Stimulated activated CD4-positive, alpha-beta T cell treated with anti-CD3 and anti-CD28 coated beads, Interleukin-2, amount 100 ng/mL, for 48 hours (primary cell): ENCODE measurements at regions not wholly inside any gene's neighbourhood (a gene's known extent, or its start where the extent isn't known, plus 50 kb on each side); places are given as distances from the start of the nearest gene placed in this dataset.

ENCODE experiments used
- DNase-seq, 2 donors: peaks; one replicate each; pipeline ENCODE4 v3.0.0-alpha.2; 2020

DNA sequence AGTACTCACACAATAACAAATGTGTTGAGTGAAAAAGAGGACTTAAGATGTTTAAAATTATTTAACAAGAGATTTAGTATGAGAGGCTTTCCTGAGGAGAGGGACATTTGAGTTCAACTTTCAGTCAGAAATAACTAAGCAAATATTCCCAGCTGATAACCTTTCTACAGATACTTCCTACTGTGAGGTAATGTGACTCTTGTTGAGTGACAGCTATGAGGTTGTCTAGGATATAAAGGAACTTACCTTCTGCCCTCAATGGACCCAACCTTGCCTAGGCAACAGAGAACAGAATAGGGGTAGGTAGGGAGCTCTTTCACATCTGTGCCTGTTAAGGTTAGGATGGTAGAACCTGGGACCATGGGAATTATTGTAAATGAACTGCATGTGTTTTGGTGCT, 54.7 kb downstream of the GLUD2 start:
- no peak for DNase-seq

DNA sequence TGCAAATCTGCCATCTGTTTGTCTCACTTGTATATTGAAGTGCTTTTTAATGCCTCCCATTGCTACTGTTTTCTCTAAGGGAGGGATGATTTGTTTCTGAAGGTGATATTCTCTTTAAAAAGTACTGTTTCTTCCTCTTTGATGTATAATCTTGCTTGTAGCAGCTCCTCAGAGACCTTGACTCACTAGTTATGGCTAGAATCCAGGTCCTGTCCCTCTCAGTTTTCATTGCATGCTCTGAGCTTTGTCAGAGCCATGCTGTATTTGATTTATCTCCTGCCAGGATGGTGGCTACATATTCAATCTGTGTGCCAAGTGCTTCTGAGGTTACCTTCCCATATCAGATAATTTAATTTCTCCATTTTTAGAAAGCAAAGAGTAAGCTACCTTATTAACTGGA, 56.0 kb downstream of the GLUD2 start:
- no peak for DNase-seq

DNA sequence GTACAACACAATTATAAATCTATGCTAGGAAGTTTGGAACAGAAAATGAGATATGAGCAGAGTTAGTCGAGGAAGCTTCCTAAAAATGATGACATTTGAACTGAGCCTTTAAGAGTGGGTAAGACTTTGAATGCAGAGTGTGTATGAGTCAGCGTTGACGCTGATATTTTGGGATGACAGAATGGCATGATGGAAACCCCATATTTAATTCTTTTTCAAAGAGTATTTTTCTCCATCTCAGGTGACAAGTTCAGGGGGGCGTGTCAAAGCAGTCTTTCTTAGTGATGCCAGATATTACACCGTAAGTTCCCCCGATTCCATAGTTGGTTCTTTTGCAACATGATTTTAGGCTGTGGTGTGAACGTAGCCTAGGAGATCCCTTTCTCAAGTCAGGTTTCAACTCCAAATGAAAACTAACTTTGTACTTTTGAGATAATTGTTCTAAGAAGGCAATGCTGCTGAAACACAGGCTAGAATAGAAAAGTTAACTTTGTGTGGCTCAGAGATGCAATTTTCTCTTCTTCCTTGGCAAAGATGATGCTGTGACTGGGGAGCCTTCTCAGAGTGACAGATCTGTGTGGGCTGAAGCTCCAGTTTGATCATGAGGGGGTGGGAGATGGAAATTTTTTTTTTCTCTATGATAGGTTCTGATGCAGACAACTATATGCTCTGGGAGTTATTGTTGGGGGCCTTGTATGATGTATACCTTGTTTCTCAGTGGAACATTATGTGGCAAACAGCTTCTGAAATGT, 59.2 kb downstream of the GLUD2 start:
- no peak for DNase-seq

DNA sequence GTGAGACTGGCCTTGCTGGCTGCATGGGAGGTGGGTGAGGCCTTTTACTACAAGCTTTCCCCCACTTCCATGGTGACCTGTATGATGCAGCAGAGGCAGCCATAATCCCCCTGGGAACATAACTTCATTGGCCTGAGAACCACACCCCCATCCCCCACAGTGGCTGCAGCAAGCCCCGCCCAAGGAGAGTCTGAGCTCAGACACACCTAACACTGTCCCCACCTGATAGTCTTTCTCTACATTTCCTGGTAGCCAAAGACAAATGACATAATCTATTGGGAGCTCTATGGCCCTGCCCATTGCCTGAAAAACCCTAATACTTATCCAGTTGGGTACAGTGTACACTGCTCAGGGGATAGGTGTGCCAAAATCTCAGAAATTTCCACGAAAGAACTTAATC, 62.6 kb downstream of the GLUD2 start:
- no peak for DNase-seq

DNA sequence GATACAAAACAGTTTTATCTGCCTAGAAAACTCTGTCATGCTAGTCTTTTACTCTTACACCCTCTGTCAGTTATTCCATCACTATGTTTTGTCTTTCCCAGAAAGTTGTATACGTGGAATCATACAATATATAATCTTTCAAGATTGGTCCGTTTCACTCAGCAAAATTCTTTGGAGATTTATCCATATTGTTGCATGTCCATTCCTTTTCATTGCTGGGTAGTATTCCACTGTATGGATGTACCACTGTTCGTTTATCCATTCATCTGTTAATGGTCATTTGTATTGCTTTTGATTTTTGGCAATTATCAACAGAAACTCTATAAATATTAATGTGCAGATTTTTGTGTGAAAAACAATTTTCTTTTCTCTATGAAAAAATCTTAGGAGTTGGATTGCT, 63.1 kb downstream of the GLUD2 start:
- DNase-seq: no peak

DNA sequence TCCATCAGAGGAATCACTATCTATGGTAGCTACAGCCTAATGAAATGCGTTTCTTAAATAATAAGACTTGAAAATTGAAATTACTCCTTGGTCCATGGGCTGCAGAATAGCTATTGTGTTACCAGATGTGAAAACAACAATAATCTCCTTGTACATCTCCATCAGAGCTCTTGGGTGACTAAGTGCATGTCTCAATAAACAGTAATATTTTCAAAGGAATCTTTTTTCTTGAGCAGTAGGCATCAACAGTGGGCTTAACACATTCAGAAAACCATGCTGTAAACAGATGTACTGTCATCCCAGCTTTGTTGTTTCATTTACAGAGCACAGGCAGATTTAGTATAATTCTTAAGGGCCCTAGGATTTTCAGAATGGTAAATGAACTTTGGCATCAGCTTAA, 67.3 kb downstream of the GLUD2 start:
- DNase-seq: no peak

DNA sequence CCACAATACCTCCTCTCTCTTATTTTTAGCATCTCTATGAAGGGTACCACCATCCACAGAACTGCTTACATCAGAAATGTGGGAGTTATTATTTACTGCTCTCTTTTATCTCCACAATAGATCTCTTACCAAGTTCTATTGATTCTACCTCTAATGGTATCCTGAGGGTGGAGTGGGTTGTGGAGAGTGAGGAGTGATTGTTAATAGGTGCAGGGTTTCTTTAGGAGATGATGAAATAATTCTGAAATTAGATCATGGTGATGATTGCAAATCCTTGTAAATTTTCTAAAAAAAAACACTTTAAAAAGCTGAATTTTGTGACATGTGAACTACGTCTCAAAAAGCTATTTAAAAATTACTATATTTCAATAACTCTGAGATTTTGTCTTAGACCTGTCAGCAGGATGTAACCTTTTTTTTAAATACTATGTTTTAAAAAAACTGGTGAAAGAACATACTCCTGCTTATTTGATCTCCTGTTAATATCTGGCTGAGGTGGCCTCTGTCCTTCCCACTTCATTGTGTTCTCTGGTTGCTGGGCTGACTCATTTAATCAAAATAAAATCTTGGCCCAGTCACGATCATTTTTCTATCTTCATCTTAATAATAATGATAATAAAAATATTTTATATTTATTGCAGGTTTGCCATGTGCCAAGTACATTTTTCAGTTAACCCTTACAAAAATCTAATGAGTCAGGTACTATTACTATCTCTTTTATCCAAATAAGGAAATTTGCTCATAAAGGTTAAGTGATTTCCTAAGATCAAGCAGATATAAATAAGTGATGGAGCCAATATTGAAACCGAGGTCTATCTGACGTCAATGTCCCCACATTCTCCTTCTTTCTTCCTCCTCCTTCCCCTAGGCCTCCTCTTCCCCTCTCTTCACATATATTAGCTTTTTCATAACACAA, 73.5 kb downstream of the GLUD2 start:
- DNase-seq: no peak

DNA sequence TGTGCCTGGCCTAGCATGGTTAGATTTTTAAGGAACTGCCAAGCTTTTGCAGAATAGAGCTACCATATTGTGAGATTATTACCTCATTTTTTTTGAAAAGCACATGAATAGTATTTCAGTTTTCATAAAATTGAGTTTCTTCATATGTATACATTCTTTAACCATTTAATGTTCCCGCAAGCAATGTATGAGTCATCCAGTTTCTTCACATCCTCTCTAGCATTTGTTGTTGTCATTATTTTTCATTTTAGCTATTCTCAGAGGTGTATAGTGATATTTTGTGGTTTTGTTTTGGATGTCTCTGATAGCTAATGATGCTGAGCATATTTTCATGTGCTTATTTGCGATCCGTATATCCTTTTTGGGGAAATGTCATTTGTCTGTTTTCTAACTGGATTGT, 74.9 kb downstream of the GLUD2 start:
- DNase-seq: no peak

DNA sequence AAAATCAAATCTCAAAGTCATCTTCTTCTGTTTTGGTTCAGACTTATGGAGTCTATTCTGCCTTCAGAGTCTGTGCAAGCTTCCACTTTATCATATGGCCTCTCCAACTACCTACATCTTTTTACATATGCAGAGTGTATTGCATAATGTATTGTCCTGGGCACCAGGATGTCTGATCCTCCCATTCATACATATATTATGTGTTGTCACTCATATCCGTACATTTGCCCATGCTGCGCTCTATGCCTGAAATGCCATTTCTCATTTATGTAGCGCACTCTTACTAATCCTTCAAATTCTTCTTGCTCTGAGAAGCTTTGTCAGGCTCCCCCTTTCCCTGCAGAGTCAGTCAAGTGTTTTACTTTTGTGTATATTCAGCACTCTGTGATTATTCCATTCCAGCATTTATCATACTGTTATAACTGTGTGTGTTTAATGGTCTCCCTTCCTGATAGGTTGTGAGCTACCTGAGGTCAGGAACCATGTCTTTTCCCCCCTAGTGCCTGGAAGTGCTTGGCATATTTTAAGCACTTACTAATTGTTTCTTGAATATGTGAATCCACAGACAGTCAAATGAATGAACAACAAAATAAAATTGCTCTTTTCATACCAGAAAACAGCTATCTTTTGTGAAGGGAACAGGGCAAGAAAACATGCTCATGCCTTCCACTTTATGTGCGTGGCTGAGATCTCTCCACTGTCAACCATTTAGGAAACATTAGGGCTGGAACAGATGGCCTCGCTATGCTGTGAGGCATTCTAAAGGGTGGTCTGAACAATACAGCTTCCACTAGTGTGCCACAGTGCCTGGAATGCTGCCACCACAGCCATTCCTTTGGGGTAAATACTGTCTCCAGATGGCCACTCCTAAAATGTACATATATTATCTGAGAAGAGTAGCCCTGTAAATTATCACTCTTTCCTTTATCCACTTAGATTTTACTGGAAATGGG, 81.8 kb downstream of the GLUD2 start:
- DNase-seq: no peak

DNA sequence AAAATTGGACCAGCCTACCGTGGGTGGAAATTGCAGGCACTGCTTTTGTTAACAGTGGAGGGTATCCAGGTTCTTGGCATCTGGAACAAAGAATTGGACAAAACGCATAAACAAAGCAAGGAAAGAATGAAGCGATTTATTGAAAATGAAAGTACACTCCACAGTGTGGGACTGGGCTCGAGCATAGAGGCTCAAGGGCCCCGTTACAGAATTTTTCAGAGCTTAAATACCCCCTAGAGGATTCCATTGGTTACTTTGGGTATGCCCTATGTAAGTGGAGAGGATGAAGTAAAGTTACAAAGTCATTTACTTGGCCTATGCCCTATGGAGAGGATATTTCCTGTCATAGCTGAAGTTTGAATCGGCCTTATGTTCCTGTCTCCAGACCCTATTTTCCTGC, 85.3 kb downstream of the GLUD2 start:
- no peak for DNase-seq

DNA sequence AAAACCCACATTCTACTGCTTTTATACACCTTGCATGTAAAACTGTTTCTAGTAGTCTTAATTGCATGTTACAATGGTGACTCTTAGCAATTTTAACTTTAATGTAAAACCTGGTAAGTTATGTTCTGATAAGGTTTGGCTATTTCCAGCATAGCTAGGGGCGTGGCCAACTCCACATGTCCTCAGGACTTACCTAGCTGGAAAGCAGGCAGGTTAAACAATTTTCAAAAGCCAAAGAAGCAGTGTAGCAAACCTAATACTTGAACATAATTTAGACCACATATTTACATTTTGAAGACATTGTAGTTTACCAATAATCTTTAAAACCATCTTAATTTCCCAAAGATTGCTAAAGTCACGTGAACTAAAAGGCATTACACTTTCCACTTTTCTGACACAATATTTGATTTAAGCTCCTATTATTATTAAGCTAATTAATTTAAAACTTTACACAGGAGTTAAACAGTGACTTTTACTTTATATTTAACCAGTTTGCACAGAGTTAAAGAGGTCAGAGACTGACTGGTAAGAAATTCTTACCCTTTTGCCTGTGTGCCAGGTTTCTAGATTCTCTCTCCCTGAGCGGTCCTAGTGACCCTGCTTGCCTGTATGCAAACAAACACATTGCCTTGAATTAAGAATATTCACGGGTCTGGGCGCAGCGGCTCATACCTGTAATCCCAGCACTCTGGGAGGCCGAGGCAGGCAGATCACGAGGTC, 88.2 kb downstream of the GLUD2 start:
- no peak for DNase-seq

DNA sequence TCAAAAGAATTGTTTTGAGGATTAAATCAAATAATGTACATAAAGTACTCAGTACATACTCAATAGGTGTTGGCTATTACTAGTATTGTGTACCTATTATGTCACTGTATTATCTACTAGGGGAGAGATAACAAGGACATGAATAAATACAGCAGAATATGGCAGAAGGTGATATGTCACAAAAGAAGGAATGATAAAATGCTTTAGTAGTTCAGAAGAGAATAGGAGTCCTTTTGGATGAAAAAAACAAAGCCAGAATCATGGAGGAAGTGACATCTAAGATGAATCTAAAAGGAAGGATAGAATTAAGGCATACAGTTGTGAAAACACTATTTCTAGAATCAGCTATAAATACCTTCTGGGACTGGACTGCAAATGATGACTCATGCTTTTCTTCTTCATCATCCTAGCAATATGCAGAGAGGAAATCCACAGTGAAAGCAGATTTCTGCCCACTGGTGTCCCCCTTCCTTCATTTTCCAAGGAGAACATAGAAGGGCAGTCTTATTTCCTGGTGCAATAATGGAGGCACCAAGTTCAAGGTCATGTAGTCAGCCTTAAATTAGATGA, 98.7 kb downstream of the GLUD2 start:
- no peak for DNase-seq

DNA sequence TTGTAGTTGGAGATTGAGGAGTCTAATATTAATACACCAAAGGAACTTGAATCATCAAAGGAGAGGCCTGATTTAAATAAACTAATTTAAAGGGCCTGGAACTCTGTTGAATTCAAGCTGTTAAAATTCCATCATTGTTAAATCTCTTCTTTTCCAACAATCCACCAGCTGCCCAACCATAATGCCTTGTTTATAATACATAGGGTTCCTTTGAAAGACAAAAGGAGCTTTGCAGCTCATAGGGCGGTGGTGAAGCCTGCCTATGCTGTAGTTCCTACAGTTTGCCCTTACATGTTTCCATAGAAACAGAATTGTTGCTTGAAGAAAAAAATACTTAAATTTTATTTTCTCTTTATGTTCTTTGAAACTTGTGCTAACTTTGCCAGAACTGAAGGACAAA, 102.8 kb downstream of the GLUD2 start:
- DNase-seq: no peak

DNA sequence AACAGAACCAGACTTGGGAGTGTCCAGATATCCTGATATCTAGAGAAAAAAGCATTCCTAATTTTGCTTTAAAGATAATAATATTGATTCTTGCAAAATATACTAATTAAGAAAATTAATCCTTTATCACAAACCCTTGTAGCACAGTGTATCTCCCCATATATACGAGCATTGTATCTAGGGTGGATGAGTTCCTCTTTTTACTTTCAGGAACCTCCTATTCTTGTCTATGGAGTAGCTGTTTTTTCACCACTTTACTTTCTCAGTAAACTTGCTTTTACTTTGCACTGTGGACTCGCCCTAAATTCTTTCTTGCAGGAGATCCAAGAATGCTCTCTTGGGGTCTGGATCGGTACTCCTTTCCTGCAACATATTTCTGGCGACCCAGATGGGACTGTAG, 103.9 kb downstream of the GLUD2 start:
- DNase-seq: no peak

DNA sequence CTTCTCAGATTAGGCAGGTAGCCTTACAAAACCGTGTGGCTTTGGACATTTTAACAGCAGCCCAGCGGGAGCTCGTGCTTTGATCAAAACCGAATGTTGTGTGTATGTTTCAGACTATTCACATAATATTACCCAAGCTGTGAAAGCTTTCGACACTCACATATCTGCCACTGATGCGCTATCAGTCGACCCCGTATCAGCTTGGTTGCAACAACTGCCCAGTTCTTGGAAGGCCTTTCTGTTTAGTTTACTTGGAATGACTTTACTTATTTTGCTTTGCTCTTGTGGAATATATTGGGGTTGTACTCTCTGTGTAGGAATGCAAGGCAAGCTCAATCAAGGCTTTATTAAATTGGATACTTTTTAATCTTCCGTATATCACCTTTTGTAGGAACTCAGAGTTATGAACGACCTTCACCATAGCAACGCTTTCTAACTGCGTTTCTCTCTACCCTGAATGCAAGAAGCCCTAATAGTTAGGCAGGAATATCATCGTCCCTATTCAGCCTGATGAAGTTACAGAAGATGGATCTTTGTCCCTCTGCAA, 107.5 kb downstream of the GLUD2 start:
- DNase-seq: no peak

DNA sequence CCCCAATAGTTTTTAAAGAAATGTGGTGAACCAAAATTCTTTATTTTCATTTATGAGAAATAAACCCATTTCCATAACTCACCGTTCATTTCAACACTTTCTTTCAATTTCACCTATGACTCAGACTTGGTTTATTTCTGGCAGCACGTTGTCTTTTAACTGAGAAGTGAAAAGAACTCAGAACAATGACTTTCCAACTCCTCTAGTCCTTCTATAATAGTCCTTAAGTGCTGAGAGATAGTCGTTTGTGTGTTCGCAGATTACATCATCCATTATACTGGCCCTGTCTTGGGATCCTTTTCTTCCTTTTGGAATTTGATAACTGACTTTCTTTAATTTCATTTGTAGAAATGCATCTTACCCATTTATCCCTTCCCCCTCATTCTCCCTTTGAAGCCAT, 113.6 kb downstream of the GLUD2 start:
- no peak for DNase-seq

DNA sequence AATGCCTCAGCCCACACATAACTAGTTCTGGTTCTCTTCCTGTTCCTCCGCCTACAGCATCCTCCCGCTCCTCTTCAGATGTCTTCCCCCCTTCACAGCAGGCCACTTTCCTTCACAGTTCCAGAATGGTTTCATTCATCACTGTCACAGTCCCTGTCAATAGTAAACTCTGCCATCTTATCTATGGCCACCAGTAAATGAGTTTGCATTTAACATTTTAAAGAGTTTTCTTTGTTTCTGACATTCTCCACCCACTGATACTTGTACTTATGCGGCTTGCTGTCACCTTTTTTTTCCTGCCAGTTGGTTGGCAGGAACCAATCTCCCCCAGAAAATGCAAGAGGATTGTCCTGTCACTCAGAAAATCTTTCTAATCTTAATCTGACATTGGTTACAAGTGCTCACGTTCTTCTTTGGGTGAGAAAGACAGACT, 114.1 kb downstream of the GLUD2 start:
- no peak for DNase-seq

DNA sequence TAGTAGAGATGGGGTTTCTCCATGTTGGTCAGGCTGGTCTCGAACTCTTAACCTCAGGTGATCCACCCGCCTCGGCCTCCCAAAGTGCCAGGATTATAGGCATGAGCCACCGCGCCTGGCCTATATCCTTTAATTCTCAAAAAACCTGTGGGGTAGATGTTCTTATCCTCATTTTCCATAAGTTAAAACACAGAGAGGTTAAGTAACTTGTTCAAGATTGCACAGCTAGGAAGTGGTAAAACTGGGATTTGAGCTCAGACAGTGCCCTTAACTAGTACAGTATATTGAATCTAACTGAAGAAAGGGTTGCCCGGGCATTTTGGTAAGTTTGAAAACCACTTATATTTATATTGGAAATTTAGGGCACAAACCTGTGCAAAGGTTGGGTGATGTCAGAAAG, 116.0 kb downstream of the GLUD2 start:
- no peak for DNase-seq

DNA sequence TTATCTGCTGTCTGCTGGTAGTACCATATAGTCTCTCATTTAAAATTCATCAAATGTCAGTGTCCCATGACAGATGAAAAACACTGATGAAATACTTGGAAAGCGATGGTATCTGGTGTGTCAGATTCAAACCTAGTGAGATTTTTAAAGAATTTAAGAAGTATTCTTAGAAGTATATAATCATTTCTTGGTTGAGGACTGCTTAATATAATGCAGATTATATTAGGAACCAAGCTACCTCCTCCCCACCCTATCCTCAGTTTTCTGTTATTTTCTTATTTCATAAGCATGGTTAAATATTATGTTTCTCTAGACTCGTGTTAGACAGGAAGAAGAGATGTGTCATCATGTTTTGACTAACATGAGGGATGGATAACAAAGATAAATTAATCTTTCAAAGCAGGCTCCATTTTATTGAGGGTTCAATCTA, 118.5 kb downstream of the GLUD2 start:
- DNase-seq: no peak

DNA sequence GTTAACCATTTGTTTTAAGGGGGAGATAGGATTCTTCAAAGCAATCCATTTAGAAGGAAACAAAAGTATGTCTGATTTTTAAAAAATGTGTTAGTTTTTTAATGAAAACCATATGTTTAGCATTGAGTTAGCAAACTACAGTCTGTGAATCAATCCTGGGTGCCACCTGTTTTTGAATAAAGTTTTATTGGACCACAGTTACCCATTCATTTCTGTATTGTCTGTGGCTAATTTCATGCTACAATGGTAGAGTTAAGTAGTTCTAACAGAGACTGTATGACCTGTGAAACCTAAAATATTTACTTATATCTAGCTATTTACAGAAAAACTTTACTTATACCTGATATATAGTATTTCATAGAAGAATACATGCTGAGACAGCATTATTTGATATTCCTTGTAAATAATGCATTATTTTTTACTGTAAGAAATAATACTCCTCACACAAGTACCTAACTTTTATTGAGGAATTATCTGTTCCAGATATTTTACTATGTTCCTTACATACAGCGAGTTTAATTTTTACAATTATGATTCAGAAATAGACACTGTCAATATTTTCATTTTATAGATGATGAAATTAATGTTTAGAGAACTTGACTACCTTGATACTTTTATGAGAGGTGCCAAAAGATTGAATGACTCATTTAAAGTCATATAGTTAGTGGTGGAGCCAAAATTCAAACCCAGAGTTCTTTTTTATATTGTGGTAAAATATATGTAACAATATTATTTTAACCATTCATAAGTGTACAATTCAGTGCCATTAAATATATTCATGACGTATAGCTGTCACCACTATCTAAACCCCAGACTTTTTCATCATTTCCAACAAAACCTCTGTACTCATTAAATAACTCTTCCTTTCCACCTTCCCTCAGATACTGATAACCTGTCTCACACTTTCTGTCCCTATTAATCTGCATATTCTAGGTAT, 122.0 kb downstream of the GLUD2 start:
- DNase-seq: no peak

DNA sequence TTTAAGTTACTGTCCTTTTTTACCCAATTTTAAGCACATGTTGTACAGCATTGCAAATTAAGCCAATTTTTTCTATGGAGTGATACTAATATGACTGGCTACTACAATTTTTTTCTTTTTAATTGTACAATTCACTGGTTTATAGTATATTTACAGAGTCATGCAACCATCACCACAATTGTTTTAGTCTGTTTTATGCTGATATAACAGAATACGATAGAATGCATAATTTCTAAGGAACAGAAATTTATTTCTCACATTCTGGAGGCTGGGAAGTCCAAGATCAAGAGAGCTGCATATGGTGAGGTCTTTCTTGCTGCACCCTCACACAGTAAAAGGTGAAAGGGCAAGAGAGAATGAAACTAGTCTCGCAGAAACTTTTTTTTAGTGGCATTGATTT, 125.3 kb downstream of the GLUD2 start:
- no peak for DNase-seq
